NOMO-1 (cell line): ENCODE measurements at regions not wholly inside any gene's neighbourhood (a gene's known extent, or its start where the extent isn't known, plus 50 kb on each side); places are given as distances from the start of the nearest gene placed in this dataset.
"Not testable (repeated sequence)": the region's sequence is repeated elsewhere in the genome, so short reads cannot be mapped to it uniquely, and the experiment has no call there.

Source experiments
- DNase-seq, 2 experiments: peaks; one replicate each; lab custom pipeline; 2025; ENCODE audit not compliant: unreplicated experiment in 2 of 2; lab: John Stamatoyannopoulos, UW

- no peak for DNase-seq
Observed at GRCh38 chr5:82661933-82662332, 383.8 kb upstream of the RPS23 start.

- no peak for DNase-seq
Observed at GRCh38 chr5:82661462-82661861, 383.3 kb upstream of the RPS23 start.

GRCh38 chr5:82659115-82659514 lies 381.0 kb upstream of the RPS23 start:
- DNase-seq, result no peak

GRCh38 chr5:82657033-82657699 lies 379.0 kb upstream of the RPS23 start:
- no peak for DNase-seq

GRCh38 chr5:82656341-82656761 lies 378.2 kb upstream of the RPS23 start:
- DNase-seq, result no peak

GRCh38 chr5:82655078-82655477 lies 376.9 kb upstream of the RPS23 start:
- DNase-seq, result no peak

GRCh38 chr5:82649943-82650342 lies 371.8 kb upstream of the RPS23 start:
- no peak for DNase-seq

- no peak for DNase-seq
Observed at GRCh38 chr5:82644766-82645165, 366.6 kb upstream of the RPS23 start.

- DNase-seq, result no peak
Observed at GRCh38 chr5:82644229-82644628, 366.1 kb upstream of the RPS23 start.

- no peak for DNase-seq
Observed at GRCh38 chr5:82642313-82642712, 364.2 kb upstream of the RPS23 start.

- peak; percentile 70 to 87 for DNase-seq
Observed at GRCh38 chr5:82641331-82642003, 363.3 kb upstream of the RPS23 start.

GRCh38 chr5:82640916-82641315 lies 362.8 kb upstream of the RPS23 start:
- DNase-seq, result no peak

- DNase-seq, result peak in 1 of 2 experiments; percentile 29
Observed at GRCh38 chr5:82639393-82640144, 361.4 kb upstream of the RPS23 start.

GRCh38 chr5:82636591-82636990 lies 358.4 kb upstream of the RPS23 start:
- no peak for DNase-seq

- no peak for DNase-seq
Observed at GRCh38 chr5:82635561-82636288, 357.6 kb upstream of the RPS23 start.

GRCh38 chr5:82628364-82628910 lies 350.3 kb upstream of the RPS23 start:
- no peak for DNase-seq

- DNase-seq, result not testable (repeated sequence)
Observed at GRCh38 chr5:82626905-82627591, 348.9 kb upstream of the RPS23 start.

GRCh38 chr5:82626012-82626411 lies 347.9 kb upstream of the RPS23 start:
- DNase-seq, result not testable (repeated sequence)

- DNase-seq, result no peak
Observed at GRCh38 chr5:82624062-82624461, 345.9 kb upstream of the RPS23 start.
